AG09309 (cell line): ENCODE measurements at regions not wholly inside any gene's neighbourhood (a gene's known extent, or its start where the extent isn't known, plus 50 kb on each side); places are given as distances from the start of the nearest gene placed in this dataset.
"Not testable (repeated sequence)": the region's sequence is repeated elsewhere in the genome, so short reads cannot be mapped to it uniquely, and the experiment has no call there.

Experiments
- DNase-seq: peaks from one replicate; pipeline ENCODE4 v3.0.0-alpha.2; 2010; ENCODE audit warnings: low read depth
- H3K4me3 ChIP-seq: 2 replicates; pipeline ENCODE4 v1.5.1; 2011; ENCODE audit warnings: mild to moderate bottlenecking, low read depth, low read length, moderate library complexity; ENCODE audit not compliant: control insufficient read depth
- TF ChIP-seq, protein P1 (sequence below): IDR thresholded peaks from 2 replicates; pipeline ENCODE4 v1.5.1; 2011; ENCODE audit warnings: mild to moderate bottlenecking, low read depth, low read length, inconsistent platforms; ENCODE audit not compliant: insufficient read depth, control insufficient read depth; ENCODE audit errors: missing control alignments

DNA sequence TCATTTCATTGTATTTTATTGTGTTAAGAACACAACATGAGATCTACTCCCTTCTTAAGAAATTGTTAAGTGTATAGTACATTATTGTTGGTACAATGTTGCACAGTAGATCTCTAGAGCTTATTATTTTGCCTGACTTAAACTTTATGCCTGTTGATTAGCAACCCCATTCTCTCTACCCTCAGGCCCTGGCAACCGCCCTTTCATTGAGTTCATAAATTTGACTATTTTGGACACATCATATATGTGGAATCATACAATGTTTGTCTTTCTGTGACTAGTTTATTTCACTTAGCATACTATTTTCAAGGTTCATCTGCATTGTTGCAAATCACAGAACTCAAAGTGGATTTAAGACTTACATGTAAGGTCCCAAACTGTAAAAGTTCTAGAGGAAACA is 222.1 kb downstream of the IL15 start:
- TF ChIP-seq, protein P1, sequence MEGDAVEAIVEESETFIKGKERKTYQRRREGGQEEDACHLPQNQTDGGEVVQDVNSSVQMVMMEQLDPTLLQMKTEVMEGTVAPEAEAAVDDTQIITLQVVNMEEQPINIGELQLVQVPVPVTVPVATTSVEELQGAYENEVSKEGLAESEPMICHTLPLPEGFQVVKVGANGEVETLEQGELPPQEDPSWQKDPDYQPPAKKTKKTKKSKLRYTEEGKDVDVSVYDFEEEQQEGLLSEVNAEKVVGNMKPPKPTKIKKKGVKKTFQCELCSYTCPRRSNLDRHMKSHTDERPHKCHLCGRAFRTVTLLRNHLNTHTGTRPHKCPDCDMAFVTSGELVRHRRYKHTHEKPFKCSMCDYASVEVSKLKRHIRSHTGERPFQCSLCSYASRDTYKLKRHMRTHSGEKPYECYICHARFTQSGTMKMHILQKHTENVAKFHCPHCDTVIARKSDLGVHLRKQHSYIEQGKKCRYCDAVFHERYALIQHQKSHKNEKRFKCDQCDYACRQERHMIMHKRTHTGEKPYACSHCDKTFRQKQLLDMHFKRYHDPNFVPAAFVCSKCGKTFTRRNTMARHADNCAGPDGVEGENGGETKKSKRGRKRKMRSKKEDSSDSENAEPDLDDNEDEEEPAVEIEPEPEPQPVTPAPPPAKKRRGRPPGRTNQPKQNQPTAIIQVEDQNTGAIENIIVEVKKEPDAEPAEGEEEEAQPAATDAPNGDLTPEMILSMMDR, result no peak
- DNase-seq, result no peak
- H3K4me3 ChIP-seq, result no peak overlapping the region

DNA sequence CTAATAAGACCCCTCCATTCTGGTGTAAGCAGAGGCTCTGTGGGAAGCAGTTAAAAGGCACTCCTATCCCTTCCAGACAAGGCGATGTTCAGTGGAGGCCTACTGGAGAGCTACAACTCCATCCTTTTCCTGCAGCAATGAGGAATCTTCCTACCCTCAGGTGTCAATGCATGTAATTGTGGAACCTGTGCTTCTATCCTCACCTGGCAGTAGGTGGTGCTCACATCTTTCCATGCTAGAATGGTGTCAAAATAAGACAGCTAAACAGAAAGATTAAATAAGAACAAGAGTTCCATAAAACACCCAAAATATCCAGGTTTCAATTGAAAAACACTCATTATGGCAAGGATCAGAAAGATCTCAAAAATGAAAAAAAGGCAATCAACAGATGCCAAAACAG is 224.6 kb downstream of the IL15 start:
- no peak overlapping the region for H3K4me3 ChIP-seq
- DNase-seq, result no peak
- TF ChIP-seq, protein P1, result no peak

DNA sequence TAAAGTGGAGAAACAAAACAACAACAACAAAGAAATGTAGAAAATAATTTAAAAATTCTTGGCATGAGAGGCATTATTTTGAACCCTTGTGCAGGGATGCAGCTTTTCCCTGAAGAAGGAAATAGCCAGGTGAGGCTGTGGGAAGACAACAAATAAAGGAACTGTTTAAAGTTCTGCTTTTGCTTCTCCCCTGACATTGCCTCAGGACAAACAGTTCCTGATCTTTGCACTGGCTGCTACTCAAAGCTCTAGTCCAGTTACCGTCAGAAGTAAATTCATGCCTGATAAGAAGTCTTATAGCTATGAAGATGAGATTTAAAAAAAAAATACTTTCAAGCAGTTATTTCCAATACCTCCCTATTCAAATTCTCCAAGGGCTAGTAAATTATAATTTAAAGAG is 233.8 kb downstream of the IL15 start:
- no peak for DNase-seq
- H3K4me3 ChIP-seq, result no peak overlapping the region
- TF ChIP-seq, protein P1, result no peak

DNA sequence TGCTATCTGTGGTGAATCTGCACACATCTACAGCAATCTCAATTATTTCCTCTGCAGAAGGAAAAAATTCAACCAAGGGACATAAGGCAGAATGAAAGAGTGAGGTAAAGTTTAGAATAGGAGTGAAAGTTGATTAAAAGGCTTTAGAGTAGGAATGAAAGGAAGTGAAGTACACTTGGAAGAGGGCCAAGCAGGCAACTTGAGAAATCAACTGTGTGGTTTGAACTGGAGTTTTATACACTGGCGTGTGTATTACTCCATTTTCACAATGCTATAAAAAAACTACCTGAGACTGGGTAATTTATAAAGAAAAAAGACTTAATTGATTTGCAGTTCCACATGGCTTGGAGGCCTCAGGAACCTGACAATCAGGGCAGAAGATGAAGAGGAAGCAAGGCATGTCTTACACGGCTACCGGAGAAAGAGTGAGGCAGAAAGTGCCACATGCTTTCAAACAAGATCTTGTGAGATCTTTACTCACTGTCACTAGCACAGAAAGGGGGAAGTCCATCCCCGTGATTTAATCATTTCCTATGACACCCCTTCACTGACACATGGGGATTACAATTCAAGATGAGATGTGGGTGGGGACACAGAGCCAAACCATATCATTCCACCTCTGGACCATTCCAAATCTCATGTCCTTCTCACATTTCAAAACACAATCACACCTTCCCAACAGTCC is 234.8 kb downstream of the IL15 start:
- TF ChIP-seq, protein P1, result no peak
- no peak for DNase-seq
- no peak overlapping the region for H3K4me3 ChIP-seq

DNA sequence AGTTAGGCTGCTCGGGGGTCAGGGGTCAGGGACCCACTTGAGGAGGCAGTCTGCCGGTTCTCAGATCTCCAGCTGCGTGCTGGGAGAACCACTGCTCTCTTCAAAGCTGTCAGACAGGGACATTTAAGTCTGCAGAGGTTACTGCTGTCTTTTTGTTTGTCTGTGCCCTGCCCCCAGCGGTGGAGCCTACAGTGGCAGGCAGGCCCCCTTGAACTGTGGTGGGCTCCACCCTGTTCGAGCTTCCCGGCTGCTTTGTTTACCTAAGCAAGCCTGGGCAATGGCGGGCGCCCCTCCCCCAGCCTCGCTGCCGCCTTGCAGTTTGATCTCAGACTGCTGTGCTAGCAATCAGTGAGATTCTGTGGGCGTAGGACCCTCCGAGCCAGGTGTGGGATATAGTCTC is 246.3 kb downstream of the IL15 start:
- not testable (repeated sequence) for H3K4me3 ChIP-seq, DNase-seq

DNA sequence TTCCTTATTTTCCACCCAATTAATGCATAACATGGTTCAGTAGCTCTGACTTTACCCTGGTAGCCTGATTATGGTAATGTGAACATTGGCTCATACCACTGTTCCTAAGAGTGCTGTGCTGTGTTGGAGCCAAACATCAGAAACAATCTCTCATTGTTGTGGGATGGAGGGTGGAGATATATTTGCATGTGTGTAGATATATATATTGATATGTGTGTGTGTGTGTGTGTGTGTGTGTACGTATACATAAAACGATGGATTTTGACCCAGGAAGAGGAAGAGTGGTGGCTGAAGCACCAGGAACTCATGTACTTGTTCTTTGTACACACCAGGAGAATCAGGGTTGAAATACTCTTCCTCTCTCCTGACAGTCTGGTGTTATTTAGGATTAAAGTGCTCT is 247.7 kb downstream of the IL15 start:
- no peak overlapping the region for H3K4me3 ChIP-seq
- DNase-seq, result no peak
- TF ChIP-seq, protein P1, result no peak

DNA sequence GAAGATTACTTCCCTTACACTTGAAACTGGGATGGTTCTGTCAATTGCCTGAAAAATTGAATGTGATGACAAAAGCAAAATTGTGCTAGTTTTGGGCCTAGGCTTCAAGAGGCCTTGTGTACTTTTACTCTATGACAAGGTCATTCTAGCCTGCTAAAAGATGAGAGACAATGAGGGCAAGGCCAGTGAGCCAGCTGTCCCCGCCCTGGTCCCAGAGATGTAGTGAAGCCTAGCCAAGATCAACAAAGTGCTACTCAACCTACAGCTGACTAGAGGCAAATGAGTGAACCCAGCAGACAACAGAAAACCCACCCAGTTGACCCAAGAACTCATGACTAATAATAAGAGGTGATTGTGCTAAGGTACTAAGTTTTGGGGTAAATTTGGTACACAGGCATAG is 248.7 kb downstream of the IL15 start:
- DNase-seq, result no peak
- TF ChIP-seq, protein P1, result no peak
- H3K4me3 ChIP-seq, result no peak overlapping the region
